ENCODE measurements at regions not wholly inside any gene's neighbourhood (a gene's known extent, or its start where the extent isn't known, plus 50 kb on each side); places are given as distances from the start of the nearest gene placed in this dataset.

DNA sequence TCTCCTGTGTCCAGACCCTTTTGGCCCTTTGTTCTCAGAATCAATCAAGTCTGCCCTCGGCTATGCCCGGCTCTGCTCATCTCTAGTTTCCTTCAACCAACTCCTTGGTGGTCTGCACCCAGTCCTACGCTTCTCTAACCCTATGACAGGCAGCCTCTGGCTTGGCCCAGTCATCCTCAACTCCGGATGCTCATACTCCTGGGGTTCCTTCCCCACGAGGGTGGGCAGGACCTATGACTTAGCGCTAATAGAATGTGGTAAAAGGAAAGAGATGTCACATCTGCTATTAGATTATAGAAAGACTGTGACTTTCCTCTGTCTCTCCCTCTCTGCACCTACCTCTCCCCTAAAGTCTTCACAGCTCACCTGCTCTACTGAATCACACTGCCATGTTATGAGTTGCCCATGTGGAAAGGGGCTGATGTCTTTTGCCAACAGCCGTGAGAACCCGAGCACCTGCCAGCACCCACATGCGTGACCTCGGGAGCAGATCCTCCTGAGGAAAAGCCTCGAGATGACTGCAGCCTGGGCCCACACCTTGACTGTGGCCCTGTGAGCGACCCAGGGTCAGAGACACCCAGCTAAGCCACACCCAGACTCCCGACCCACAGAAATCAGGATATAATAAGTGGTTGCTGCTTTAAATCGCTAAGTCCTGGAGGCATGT, 334.9 kb downstream of the GADD45G start:
- Histone ChIP-seq H3K27ac (ENCODE audit: low read depth, low read length) (no peak overlapping the region), H3K4me3 (ENCODE audit: low read length) (no peak overlapping the region), H3K4me1 (ENCODE audit: control insufficient read depth, insufficient read depth, low read length) (no peaks in the 10 kb centered on the region), H3K27me3 (ENCODE audit: control insufficient read depth, insufficient read depth, low read length, poor library complexity, severe bottlenecking) (peaks cover 7% of the 10 kb centered on the region), H3K36me3 (ENCODE audit: control insufficient read depth, insufficient read depth, low read length) (no peaks in the 10 kb centered on the region), H3K9me3 (ENCODE audit: control insufficient read depth, low read length) (no peaks in the 10 kb centered on the region), H3K9ac (ENCODE audit: extremely low read depth, low read length, poor library complexity, severe bottlenecking) (no peak overlapping the region)
- no peaks in the 10 kb centered on the region for H3K36me3 Mint-ChIP-seq (ENCODE audit: low read depth)
- no peak overlapping the region for H3K27ac Mint-ChIP-seq
- no peaks in the 10 kb centered on the region for H3K9me3 Mint-ChIP-seq
- H3K27me3 Mint-ChIP-seq (ENCODE audit: insufficient read depth), result peaks cover 25% of the 10 kb centered on the region
- no peak for DNase-seq
- H3K4me3 Mint-ChIP-seq, result no peak overlapping the region
- H3K4me1 Mint-ChIP-seq, result peaks cover 6% of the 10 kb centered on the region
- no peak for TF ChIP-seq CTCF (conservative IDR thresholded peaks at IDR 0.05)
- 91 to 92% methylated on average over 5 to 14 of the region's 14 CpGs for WGBS, 2 experiments (ENCODE audit: insufficient coverage in 1 of 2, insufficient read length in 1 of 2)

DNA sequence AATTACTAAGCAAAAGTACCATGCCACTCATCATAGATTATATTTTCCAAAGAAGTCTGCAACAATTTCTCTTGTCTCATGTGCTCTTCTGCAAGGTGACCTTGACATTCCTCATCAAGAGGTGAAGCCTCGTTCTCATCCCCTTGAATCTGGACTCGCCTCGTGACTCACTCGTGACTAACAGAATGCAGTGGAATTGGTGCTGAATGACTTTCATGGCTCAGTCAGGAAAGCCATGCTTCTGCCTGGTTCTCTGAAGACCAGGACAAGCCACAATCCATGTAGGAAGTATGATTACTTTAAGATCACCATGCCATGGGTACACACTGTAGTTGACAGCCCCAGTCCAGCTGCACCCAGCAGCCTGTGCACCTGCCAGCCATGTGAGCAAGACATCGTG, 335.8 kb downstream of the GADD45G start:
- no peak overlapping the region for H3K4me3 Mint-ChIP-seq
- H3K36me3 ChIP-seq (ENCODE audit: control insufficient read depth, insufficient read depth, low read length), result no peaks in the 10 kb centered on the region

DNA sequence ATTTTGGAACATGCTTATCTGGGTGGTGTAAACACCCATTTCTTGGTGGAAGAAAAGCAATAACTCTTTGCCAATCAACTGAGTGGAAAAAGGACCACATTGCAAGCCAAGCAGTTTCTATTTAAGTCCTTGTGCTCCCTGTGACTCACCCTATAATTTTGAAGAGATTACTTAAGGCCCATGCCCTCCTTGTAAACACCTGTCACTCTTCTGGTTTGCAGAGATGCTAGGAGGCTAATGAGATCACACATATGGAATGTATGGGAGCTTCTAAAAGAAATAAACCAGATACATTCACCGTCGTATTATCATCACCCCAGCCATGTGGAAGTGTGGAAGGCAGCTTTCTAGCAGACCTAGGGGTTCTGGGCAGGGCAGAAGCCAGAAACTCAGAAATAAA, 337.1 kb downstream of the GADD45G start:
- no peak overlapping the region for H3K4me3 Mint-ChIP-seq
- H3K36me3 ChIP-seq (ENCODE audit: control insufficient read depth, insufficient read depth, low read length), result no peaks in the 10 kb centered on the region
- no peaks in the 10 kb centered on the region for H3K36me3 Mint-ChIP-seq (ENCODE audit: low read depth)
- no peak for TF ChIP-seq CTCF (conservative IDR thresholded peaks at IDR 0.05)
- no peak overlapping the region for H3K4me3 ChIP-seq (ENCODE audit: low read length)
- H3K9me3 ChIP-seq (ENCODE audit: control insufficient read depth, low read length), result no peaks in the 10 kb centered on the region
- 86 to 100% methylated on average over 2 of the region's 2 CpGs for WGBS, 2 experiments (ENCODE audit: insufficient coverage in 1 of 2, insufficient read length in 1 of 2)
- no peaks in the 10 kb centered on the region for H3K9me3 Mint-ChIP-seq
- no peak overlapping the region for H3K27ac ChIP-seq (ENCODE audit: low read depth, low read length)
- H3K27ac Mint-ChIP-seq, result no peak overlapping the region
- no peak for DNase-seq
- no peaks in the 10 kb centered on the region for H3K4me1 ChIP-seq (ENCODE audit: control insufficient read depth, insufficient read depth, low read length)
- peaks cover 6% of the 10 kb centered on the region for H3K4me1 Mint-ChIP-seq
- peaks cover 14% of the 10 kb centered on the region for H3K27me3 ChIP-seq (ENCODE audit: control insufficient read depth, insufficient read depth, low read length, poor library complexity, severe bottlenecking)
- no peak overlapping the region for H3K9ac ChIP-seq (ENCODE audit: extremely low read depth, low read length, poor library complexity, severe bottlenecking)
- H3K27me3 Mint-ChIP-seq (ENCODE audit: insufficient read depth), result peaks cover 36% of the 10 kb centered on the region

More for the DNA sequence above, 335.8 kb downstream of the GADD45G start:
- Mint-ChIP-seq H3K27me3 (ENCODE audit: insufficient read depth) (peaks cover 23% of the 10 kb centered on the region), H3K27ac (no peak overlapping the region), H3K4me1 (peaks cover 6% of the 10 kb centered on the region), H3K36me3 (ENCODE audit: low read depth) (no peaks in the 10 kb centered on the region), H3K9me3 (no peaks in the 10 kb centered on the region)
- peaks cover 7% of the 10 kb centered on the region for H3K27me3 ChIP-seq (ENCODE audit: control insufficient read depth, insufficient read depth, low read length, poor library complexity, severe bottlenecking)
- no peaks in the 10 kb centered on the region for H3K9me3 ChIP-seq (ENCODE audit: control insufficient read depth, low read length)
- no peak for TF ChIP-seq CTCF (conservative IDR thresholded peaks at IDR 0.05)
- no peak overlapping the region for H3K9ac ChIP-seq (ENCODE audit: extremely low read depth, low read length, poor library complexity, severe bottlenecking)
- no peak overlapping the region for H3K4me3 ChIP-seq (ENCODE audit: low read length)
- 94 to 98% methylated on average over 5 of the region's 5 CpGs for WGBS, 2 experiments (ENCODE audit: insufficient coverage in 1 of 2, insufficient read length in 1 of 2)
- no peaks in the 10 kb centered on the region for H3K4me1 ChIP-seq (ENCODE audit: control insufficient read depth, insufficient read depth, low read length)
- no peak overlapping the region for H3K27ac ChIP-seq (ENCODE audit: low read depth, low read length)
- no peak for DNase-seq

All from endodermal cell (in vitro differentiated cells).